Hepatocyte (in vitro differentiated cells): ENCODE measurements at regions not wholly inside any gene's neighbourhood (a gene's known extent, or its start where the extent isn't known, plus 50 kb on each side); places are given as distances from the start of the nearest gene placed in this dataset.

ENCODE experiments used
- EZH2 ChIP-seq: fragments of 200-600 bp; sonication (generic); IDR thresholded peaks from 2 replicates; pipeline ENCODE4 v1.6.1; 2016; ENCODE audit warnings: antibody characterized with exemption, mild to moderate bottlenecking, borderline replicate concordance
- TF ChIP-seq, protein P1 (sequence below): fragments of 200-600 bp; sonication (generic); IDR thresholded peaks from 2 replicates; pipeline ENCODE4 v1.5.1; 2016; ENCODE audit warnings: antibody characterized with exemption, mild to moderate bottlenecking; ENCODE audit not compliant: poor library complexity

DNA sequence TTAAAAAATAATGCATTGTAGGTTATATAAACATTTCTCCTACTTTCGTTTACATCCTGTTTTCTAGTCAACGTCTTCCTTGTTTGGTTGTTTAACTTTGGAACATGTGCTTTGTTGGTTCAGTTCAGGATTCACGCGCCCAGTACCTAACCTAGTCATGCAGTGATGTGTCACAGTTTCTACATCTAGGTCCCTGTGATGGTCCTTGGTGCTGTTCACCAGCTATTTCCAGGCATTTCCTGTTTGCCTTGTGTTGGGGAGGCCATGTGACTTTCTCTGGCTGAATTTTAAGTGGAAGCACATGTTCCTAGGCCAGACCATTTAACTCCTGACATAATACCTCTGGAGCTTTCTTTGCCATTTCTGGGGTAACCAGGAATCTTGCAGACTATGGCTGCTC lies 292.3 kb downstream of the SMARCA2 start:
- TF ChIP-seq, protein P1, sequence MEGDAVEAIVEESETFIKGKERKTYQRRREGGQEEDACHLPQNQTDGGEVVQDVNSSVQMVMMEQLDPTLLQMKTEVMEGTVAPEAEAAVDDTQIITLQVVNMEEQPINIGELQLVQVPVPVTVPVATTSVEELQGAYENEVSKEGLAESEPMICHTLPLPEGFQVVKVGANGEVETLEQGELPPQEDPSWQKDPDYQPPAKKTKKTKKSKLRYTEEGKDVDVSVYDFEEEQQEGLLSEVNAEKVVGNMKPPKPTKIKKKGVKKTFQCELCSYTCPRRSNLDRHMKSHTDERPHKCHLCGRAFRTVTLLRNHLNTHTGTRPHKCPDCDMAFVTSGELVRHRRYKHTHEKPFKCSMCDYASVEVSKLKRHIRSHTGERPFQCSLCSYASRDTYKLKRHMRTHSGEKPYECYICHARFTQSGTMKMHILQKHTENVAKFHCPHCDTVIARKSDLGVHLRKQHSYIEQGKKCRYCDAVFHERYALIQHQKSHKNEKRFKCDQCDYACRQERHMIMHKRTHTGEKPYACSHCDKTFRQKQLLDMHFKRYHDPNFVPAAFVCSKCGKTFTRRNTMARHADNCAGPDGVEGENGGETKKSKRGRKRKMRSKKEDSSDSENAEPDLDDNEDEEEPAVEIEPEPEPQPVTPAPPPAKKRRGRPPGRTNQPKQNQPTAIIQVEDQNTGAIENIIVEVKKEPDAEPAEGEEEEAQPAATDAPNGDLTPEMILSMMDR: no peak
- no peak for TF ChIP-seq EZH2
